ENCODE measurements at regions not wholly inside any gene's neighbourhood (a gene's known extent, or its start where the extent isn't known, plus 50 kb on each side); places are given as distances from the start of the nearest gene placed in this dataset.
"Not testable (repeated sequence)": the region's sequence is repeated elsewhere in the genome, so short reads cannot be mapped to it uniquely, and the experiment has no call there.

DNA sequence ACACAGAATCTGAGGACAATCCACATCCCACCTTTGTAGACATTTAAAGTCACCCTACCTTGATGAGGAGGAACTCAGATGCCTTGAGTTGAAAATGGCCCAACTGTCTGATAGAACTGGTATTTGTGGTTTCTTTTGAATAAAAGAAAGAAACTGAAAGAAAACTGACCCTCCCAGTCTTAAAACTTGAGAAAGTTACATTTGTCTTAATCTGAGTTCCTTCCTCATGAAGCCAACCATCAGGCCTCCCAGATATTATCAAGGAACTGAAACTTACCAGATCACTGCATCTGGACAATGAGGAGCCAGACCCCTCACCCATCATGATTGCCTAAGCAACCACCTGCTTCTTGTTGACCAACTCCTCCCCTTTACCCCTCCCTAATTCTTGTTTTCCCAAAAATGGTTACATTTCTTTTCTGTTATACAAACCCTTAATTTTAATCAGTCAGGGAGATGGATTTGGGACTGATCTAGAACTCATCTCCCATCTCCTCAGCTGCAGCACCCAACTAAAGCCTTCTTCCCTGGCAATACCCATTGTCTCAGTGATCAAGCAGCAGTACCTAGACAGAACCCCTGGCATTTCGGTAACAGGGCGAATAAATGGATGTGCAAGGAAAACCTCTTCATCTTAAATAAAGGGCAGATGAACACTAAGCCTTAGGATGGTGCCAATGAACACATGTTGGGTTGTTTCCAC is 72.0 kb upstream of the RESF1 start:
- POLR2A ChIA-PET, result no interaction called here
- H3K4me3 Mint-ChIP-seq (ENCODE audit: unreplicated experiment), result no peak overlapping the region
- CTCF ChIA-PET, result interaction anchor here (0.5 kb wide), 1 partner anchor 407 kb away, joined by 3 read pairs; no protein-coding TSS in a partner anchor
- intact Hi-C loops (cut with micrococcal nuclease; ENCODE audit: unreplicated experiment), result no loop called here
- no peak overlapping the region for H3K4me3 ChIP-seq (ENCODE audit: low read depth, low read length)
- H3K27ac Mint-ChIP-seq (ENCODE audit: unreplicated experiment), result no peak overlapping the region
- no peaks in the 10 kb centered on the region for H3K36me3 ChIP-seq (ENCODE audit: control insufficient read depth, insufficient read depth, low read length)
- H3K9me3 Mint-ChIP-seq (ENCODE audit: unreplicated experiment), result peaks cover 48% of the 10 kb centered on the region
- H3K36me3 Mint-ChIP-seq (ENCODE audit: insufficient read depth, unreplicated experiment), result no peaks in the 10 kb centered on the region
- no peaks in the 10 kb centered on the region for H3K27me3 ChIP-seq (replicated peaks; ENCODE audit: control insufficient read depth, insufficient read depth, low read length)
- peaks cover 3% of the 10 kb centered on the region; the same call in 1 of the 2 replicates for H3K4me1 ChIP-seq
- no peaks in the 10 kb centered on the region for H3K27me3 Mint-ChIP-seq (ENCODE audit: insufficient read depth, unreplicated experiment)
- TF ChIP-seq, protein P1, sequence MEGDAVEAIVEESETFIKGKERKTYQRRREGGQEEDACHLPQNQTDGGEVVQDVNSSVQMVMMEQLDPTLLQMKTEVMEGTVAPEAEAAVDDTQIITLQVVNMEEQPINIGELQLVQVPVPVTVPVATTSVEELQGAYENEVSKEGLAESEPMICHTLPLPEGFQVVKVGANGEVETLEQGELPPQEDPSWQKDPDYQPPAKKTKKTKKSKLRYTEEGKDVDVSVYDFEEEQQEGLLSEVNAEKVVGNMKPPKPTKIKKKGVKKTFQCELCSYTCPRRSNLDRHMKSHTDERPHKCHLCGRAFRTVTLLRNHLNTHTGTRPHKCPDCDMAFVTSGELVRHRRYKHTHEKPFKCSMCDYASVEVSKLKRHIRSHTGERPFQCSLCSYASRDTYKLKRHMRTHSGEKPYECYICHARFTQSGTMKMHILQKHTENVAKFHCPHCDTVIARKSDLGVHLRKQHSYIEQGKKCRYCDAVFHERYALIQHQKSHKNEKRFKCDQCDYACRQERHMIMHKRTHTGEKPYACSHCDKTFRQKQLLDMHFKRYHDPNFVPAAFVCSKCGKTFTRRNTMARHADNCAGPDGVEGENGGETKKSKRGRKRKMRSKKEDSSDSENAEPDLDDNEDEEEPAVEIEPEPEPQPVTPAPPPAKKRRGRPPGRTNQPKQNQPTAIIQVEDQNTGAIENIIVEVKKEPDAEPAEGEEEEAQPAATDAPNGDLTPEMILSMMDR (IDR thresholded peaks at IDR 0.05; ENCODE audit: insufficient read depth in 1 of 2, low read depth in 1 of 2, low read length in 1 of 2, severe bottlenecking in 1 of 2, unreplicated experiment in 1 of 2), result no peak
- BruUV-seq (replicated peaks), result no TSS peak
- DNase-seq, result no peak
- peaks cover 28% of the 10 kb centered on the region for H3K9me3 ChIP-seq
- H3K4me1 Mint-ChIP-seq (ENCODE audit: low read depth, unreplicated experiment), result no peaks in the 10 kb centered on the region

DNA sequence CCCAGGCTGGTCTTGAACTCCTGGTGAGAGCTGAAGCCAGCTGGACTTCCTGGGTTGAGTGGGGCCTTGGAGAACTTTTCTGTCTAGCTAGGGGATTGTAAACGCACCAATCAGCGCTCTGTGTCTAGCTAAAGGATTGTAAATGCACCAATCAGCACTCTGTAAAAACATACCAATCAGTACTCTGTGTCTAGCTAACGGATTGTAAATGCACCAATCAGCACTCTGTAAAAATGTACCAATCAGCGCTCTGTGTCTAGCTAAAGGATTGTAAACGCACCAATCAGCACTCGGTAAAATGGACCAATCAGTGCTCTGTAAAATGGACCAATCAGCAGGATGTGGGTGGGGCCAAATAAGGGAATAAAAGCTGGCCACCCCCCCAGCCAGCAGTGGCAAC is 76.5 kb upstream of the RESF1 start:
- BruUV-seq (replicated peaks); intact Hi-C loops (cut with micrococcal nuclease; ENCODE audit: unreplicated experiment); DNase-seq: not testable (repeated sequence)

DNA sequence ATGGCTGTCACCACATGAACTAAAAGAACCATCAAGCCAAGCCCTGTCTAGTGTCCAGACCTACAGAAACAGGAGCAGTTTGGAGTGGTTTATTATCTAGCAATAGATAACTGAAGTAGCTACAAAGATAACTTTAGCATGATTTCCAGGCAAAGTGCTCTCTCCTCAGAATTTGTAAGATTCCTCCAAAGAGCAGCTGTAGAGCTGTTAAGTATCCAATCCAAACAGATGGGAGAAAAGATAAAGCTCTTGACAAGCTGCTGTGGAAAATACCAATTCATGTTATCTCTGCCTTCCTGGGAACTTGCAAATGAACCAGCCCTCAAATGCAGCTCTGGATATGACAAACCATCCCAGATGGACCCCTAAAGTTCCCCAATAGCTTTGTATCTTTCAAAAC is 78.9 kb upstream of the RESF1 start:
- no peak overlapping the region for H3K4me3 ChIP-seq (ENCODE audit: low read depth, low read length)
- H3K27me3 ChIP-seq (replicated peaks; ENCODE audit: control insufficient read depth, insufficient read depth, low read length), result no peaks in the 10 kb centered on the region
- no peak overlapping the region for H3K4me3 Mint-ChIP-seq (ENCODE audit: unreplicated experiment)
- H3K9me3 Mint-ChIP-seq (ENCODE audit: unreplicated experiment), result peaks cover 47% of the 10 kb centered on the region
- ChIA-PET CTCF (interaction anchor here (0.5 to 1.2 kb wide), 3 partner anchors 54 to 432 kb away, joined by 4 to 5 read pairs (median 4); no protein-coding TSS in a partner anchor), POLR2A (no interaction called here)
- H3K27ac Mint-ChIP-seq (ENCODE audit: unreplicated experiment), result no peak overlapping the region
- H3K4me1 Mint-ChIP-seq (ENCODE audit: low read depth, unreplicated experiment), result peaks cover 5% of the 10 kb centered on the region
- no peak for DNase-seq
- peaks cover 12% of the 10 kb centered on the region for H3K4me1 ChIP-seq
- BruUV-seq (replicated peaks), result no TSS peak
- H3K36me3 ChIP-seq (ENCODE audit: control insufficient read depth, insufficient read depth, low read length), result no peaks in the 10 kb centered on the region
- intact Hi-C loops (cut with micrococcal nuclease; ENCODE audit: unreplicated experiment), result no loop called here
- H3K9me3 ChIP-seq, result peaks cover 56% of the 10 kb centered on the region
- TF ChIP-seq, protein P1 (IDR thresholded peaks at IDR 0.05; ENCODE audit: insufficient read depth in 1 of 2, low read depth in 1 of 2, low read length in 1 of 2, severe bottlenecking in 1 of 2, unreplicated experiment in 1 of 2), result no peak
- no peaks in the 10 kb centered on the region for H3K36me3 Mint-ChIP-seq (ENCODE audit: insufficient read depth, unreplicated experiment)
- H3K27me3 Mint-ChIP-seq (ENCODE audit: insufficient read depth, unreplicated experiment), result no peaks in the 10 kb centered on the region

More for the DNA sequence above, 76.5 kb upstream of the RESF1 start:
- H3K27me3 ChIP-seq (replicated peaks; ENCODE audit: control insufficient read depth, insufficient read depth, low read length); H3K27me3 Mint-ChIP-seq (ENCODE audit: insufficient read depth, unreplicated experiment); H3K36me3 Mint-ChIP-seq (ENCODE audit: insufficient read depth, unreplicated experiment); POLR2A ChIA-PET; H3K4me3 ChIP-seq (ENCODE audit: low read depth, low read length); H3K4me1 Mint-ChIP-seq (ENCODE audit: low read depth, unreplicated experiment); H3K27ac Mint-ChIP-seq (ENCODE audit: unreplicated experiment); CTCF ChIA-PET; H3K4me3 Mint-ChIP-seq (ENCODE audit: unreplicated experiment); H3K36me3 ChIP-seq (ENCODE audit: control insufficient read depth, insufficient read depth, low read length): not testable (repeated sequence)
- Histone ChIP-seq H3K9me3 (peaks cover 44% of the 10 kb centered on the region), H3K4me1 (peaks cover 12% of the 10 kb centered on the region)
- peaks cover 61% of the 10 kb centered on the region for H3K9me3 Mint-ChIP-seq (ENCODE audit: unreplicated experiment)
